Neural progenitor cell (in vitro differentiated cells): ENCODE measurements at regions not wholly inside any gene's neighbourhood (a gene's known extent, or its start where the extent isn't known, plus 50 kb on each side); places are given as distances from the start of the nearest gene placed in this dataset.

Experiments used
- CTCF ChIP-seq: fragments of 200-600 bp; sonication (generic); IDR thresholded peaks from 2 replicates; pipeline ENCODE4 v1.5.1; 2017; ENCODE audit warnings: antibody characterized with exemption, mild to moderate bottlenecking
- EZH2phosphoT487 ChIP-seq: fragments of 200-600 bp; sonication (generic); IDR thresholded peaks from 2 replicates; pipeline ENCODE4 v1.6.1; 2017; ENCODE audit warnings: antibody characterized with exemption

- no peak for TF ChIP-seq CTCF
- no peak for TF ChIP-seq EZH2phosphoT487
These were observed 266.8 kb downstream of the EPM2A start for GRCh38 chr6:145468534-145468933.
